GM12865 (cell line): ENCODE measurements at regions not wholly inside any gene's neighbourhood (a gene's known extent, or its start where the extent isn't known, plus 50 kb on each side); places are given as distances from the start of the nearest gene placed in this dataset.

ENCODE experiments used
- DNase-seq: peaks from one replicate; pipeline ENCODE4 v3.0.0; 2010; ENCODE audit warnings: low read depth
- H3K4me3 ChIP-seq: 2 replicates; pipeline ENCODE4 v1.5.1; 2011; ENCODE audit warnings: mild to moderate bottlenecking, low read depth, low read length, control low read depth
- CTCF ChIP-seq: IDR thresholded peaks from 2 replicates; pipeline ENCODE4 v1.5.1; 2011; ENCODE audit warnings: low read length, control low read depth, low read depth, inconsistent platforms; ENCODE audit not compliant: insufficient read depth; ENCODE audit errors: missing control alignments

GRCh38 chr10:4066581-4067390 lies 281.8 kb upstream of the KLF6 start:
- DNase-seq = no peak
- no peak overlapping the region for H3K4me3 ChIP-seq
- TF ChIP-seq CTCF = no peak

GRCh38 chr10:4064489-4064888 lies 279.5 kb upstream of the KLF6 start:
- no peak for TF ChIP-seq CTCF
- no peak overlapping the region for H3K4me3 ChIP-seq
- DNase-seq = no peak

- no peak for TF ChIP-seq CTCF
- no peak for DNase-seq
Measured at GRCh38 chr10:4063717-4064116, 278.7 kb upstream of the KLF6 start.

GRCh38 chr10:4062751-4063150 lies 277.7 kb upstream of the KLF6 start:
- no peak for TF ChIP-seq CTCF
- no peak for DNase-seq
- no peak overlapping the region for H3K4me3 ChIP-seq

More at GRCh38 chr10:4063717-4064116, 278.7 kb upstream of the KLF6 start:
- no peak overlapping the region for H3K4me3 ChIP-seq

GRCh38 chr10:4062072-4062471 lies 277.1 kb upstream of the KLF6 start:
- no peak for TF ChIP-seq CTCF
- H3K4me3 ChIP-seq = no peak overlapping the region
- DNase-seq = no peak

GRCh38 chr10:4061441-4061951 lies 276.5 kb upstream of the KLF6 start:
- no peak for TF ChIP-seq CTCF
- DNase-seq = no peak

GRCh38 chr10:4059471-4060138 lies 274.6 kb upstream of the KLF6 start:
- TF ChIP-seq CTCF = no peak
- no peak overlapping the region for H3K4me3 ChIP-seq

More at GRCh38 chr10:4061441-4061951, 276.5 kb upstream of the KLF6 start:
- no peak overlapping the region for H3K4me3 ChIP-seq

More at GRCh38 chr10:4059471-4060138, 274.6 kb upstream of the KLF6 start:
- no peak for DNase-seq
